Keratinocyte (primary cell): ENCODE measurements at regions not wholly inside any gene's neighbourhood (a gene's known extent, or its start where the extent isn't known, plus 50 kb on each side); places are given as distances from the start of the nearest gene placed in this dataset.

ENCODE experiments used
- EZH2 ChIP-seq: IDR thresholded peaks from one replicate; pipeline ENCODE4 v1.6.1; 2012; ENCODE audit warnings: inconsistent platforms, mild to moderate bottlenecking, low read length, moderate library complexity
- TF ChIP-seq, protein P1 (sequence below), 3 experiments: IDR thresholded peaks in 1 of 3; conservative IDR thresholded peaks in 1 of 3; optimal IDR thresholded peaks in 1 of 3; 2 replicates in 2 of 3; 3 replicates in 1 of 3; pipeline versions ENCODE3 to v1.5.1; 2011; ENCODE audit warnings: low read length in 3 of 3, mild to moderate bottlenecking in 3 of 3, moderate library complexity in 2 of 3, control low read depth in 1 of 3, inconsistent platforms in 1 of 3; ENCODE audit not compliant: insufficient read depth in 2 of 3; ENCODE audit errors: extremely low read depth in 1 of 3

DNA sequence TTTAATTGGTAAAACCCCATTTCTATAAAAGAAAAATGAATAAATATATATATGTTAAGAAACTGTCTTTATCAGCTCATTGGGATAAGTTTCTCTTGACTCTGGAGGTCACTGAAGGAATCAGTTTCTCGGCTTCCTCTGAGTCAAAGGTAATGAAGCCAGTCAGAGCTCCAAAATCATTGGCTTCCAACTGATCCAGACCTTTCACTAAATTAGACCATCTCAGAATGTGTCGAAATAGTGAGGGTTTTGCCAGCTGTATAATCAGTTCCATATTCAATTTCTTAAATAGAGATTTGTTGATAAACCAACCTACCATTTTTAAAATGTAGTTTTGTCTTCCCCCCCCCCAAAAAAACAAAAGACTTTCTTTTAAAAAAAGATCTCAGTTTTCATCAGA, 60.5 kb upstream of the SRSF6 start:
- TF ChIP-seq, protein P1, sequence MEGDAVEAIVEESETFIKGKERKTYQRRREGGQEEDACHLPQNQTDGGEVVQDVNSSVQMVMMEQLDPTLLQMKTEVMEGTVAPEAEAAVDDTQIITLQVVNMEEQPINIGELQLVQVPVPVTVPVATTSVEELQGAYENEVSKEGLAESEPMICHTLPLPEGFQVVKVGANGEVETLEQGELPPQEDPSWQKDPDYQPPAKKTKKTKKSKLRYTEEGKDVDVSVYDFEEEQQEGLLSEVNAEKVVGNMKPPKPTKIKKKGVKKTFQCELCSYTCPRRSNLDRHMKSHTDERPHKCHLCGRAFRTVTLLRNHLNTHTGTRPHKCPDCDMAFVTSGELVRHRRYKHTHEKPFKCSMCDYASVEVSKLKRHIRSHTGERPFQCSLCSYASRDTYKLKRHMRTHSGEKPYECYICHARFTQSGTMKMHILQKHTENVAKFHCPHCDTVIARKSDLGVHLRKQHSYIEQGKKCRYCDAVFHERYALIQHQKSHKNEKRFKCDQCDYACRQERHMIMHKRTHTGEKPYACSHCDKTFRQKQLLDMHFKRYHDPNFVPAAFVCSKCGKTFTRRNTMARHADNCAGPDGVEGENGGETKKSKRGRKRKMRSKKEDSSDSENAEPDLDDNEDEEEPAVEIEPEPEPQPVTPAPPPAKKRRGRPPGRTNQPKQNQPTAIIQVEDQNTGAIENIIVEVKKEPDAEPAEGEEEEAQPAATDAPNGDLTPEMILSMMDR (optimal IDR thresholded peaks at IDR 0.05 in 1 of 3, IDR thresholded peaks at IDR 0.05 in 1 of 3, conservative IDR thresholded peaks at IDR 0.05 in 1 of 3; ENCODE audit: extremely low read depth in 1 of 3, insufficient read depth in 2 of 3, low read length in 3 of 3): no peak
- TF ChIP-seq EZH2: no peak
